Subcutaneous adipose tissue (tissue), 1 donor: ENCODE measurements at regions not wholly inside any gene's neighbourhood (a gene's known extent, or its start where the extent isn't known, plus 50 kb on each side); places are given as distances from the start of the nearest gene placed in this dataset. TPM values are rescaled to one million over a fixed set of nuclear protein-coding genes. Genes with fewer than 3 reads are reported as not detected.

Source experiments
- small RNA-seq: library from RNA; depleted of rRNA; stranded (forward); fragments of <200 nt; gene quantifications from one replicate; pipeline ENCODE3, GENCODE V24; 2016
- TF ChIP-seq, protein P1 (sequence below): fragments of 450-650 bp; IDR thresholded peaks from one replicate; pipeline ENCODE4 v1.5.1; 2016; ENCODE audit warnings: low read depth, mild to moderate bottlenecking, control low read depth, antibody characterized with exemption, moderate library complexity

DNA sequence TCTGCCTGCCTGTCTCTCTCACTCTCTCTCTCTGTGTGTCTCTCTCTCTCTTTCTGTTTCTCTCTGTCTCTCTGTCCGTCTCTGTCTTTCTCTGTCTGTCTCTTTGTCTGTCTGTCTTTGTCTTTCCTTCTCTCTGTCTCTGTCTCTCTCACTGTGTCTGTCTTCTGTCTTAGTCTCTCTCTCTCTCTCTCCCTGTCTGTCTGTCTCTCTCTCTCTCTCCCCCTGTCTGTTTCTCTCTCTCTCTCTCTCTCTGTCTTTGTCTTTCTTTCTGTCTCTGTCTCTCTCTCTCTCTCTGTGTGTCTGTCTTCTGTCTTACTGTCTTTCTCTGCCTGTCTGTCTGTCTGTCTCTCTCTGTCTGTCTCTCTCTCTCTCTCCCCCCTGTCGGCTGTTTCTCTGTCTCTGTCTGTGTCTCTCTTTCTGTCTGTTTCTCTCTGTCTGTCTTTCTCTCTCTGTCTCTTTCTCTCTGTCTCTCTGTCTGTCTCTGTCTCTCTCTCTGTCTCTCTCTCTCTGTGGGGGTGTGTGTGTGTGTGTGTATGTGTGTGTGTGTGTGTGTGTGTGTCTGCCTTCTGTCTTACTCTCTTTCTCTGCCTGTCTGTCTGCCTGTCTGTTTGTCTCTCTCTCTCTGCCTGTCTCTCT lies 2101.3 kb upstream of the TPTE start:
- TF ChIP-seq, protein P1, sequence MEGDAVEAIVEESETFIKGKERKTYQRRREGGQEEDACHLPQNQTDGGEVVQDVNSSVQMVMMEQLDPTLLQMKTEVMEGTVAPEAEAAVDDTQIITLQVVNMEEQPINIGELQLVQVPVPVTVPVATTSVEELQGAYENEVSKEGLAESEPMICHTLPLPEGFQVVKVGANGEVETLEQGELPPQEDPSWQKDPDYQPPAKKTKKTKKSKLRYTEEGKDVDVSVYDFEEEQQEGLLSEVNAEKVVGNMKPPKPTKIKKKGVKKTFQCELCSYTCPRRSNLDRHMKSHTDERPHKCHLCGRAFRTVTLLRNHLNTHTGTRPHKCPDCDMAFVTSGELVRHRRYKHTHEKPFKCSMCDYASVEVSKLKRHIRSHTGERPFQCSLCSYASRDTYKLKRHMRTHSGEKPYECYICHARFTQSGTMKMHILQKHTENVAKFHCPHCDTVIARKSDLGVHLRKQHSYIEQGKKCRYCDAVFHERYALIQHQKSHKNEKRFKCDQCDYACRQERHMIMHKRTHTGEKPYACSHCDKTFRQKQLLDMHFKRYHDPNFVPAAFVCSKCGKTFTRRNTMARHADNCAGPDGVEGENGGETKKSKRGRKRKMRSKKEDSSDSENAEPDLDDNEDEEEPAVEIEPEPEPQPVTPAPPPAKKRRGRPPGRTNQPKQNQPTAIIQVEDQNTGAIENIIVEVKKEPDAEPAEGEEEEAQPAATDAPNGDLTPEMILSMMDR = peak; percentile 44

Small RNAs in the stretch of these regions (small RNA-seq; reads per million reads assigned to genes)
- not detected for gene MIR6724-3
- not detected for gene MIR6724-4
- not detected for gene RF01518
- gene RNA5-8SN2 = not detected
